K562 (cell line): ENCODE measurements at regions not wholly inside any gene's neighbourhood (a gene's known extent, or its start where the extent isn't known, plus 50 kb on each side); places are given as distances from the start of the nearest gene placed in this dataset.

Experiments
- ATAC-seq: fragments of 200-7000 bp; cut with Tn5 transposase; 3 replicates; pipeline ENCODE4 v1.9.1; 2020; ENCODE audit warnings: moderate library complexity
- BruUV-seq: library from RNA; stranded (reverse); fragments of 400-500 nt; replicated peaks from 2 replicates; lab custom pipeline; 2021; lab: Mats Ljungman, UMichigan
- CTCF ChIA-PET: fragments of 300-600 bp; formaldehyde crosslinking; extraction: SDS; loops from one replicate; lab custom pipeline; 2021; ENCODE audit warnings: low intra/inter-chr PET ratio; lab: Yijun Ruan, JAX
- POLR2A ChIA-PET: fragments of 300-600, 350-650 bp; sonication (Branson Sonifier 250); formaldehyde crosslinking; extraction: SDS; loops from one replicate; lab custom pipeline; 2021; ENCODE audit warnings: antibody characterized with exemption, inconsistent platforms; lab: Yijun Ruan, JAX
- DNase-seq, 4 experiments: peaks; one replicate each; pipeline versions ENCODE4 v3.0.0 to v3.0.0-alpha.2; 2011 to 2018; ENCODE audit warnings: low spot score in 3 of 4, mixed read lengths in 3 of 4; ENCODE audit errors: extremely low read depth in 1 of 4
- FAIRE-seq: peaks from 2 replicates; lab custom pipeline; 2011; peaks lifted over from hg19 to GRCh38; lab: Jason Lieb, UNC
- H2AFZ ChIP-seq: 2 replicates; pipeline ENCODE4 v1.6.0; 2011; ENCODE audit warnings: low read depth, low read length, control low read depth, inconsistent platforms
- H3K27ac ChIP-seq: fragments of 200-600 bp; 3 replicates; pipeline ENCODE4 v1.8.0; 2011; ENCODE audit warnings: low read depth, mild to moderate bottlenecking, control low read depth, inconsistent platforms, low read length, moderate library complexity, mixed read lengths; ENCODE audit errors: extremely low read depth
- H3K27me3 ChIP-seq, 2 experiments: fragments of 300-600 bp in 1 of 2; 2 replicates in 1 of 2; 3 replicates in 1 of 2; pipeline versions ENCODE4 v1.6.0 to v1.8.0; 2011; ENCODE audit warnings: inconsistent platforms in 2 of 2, low read length in 2 of 2, mild to moderate bottlenecking in 1 of 2, mixed read lengths in 1 of 2, moderate library complexity in 1 of 2; ENCODE audit not compliant: control insufficient read depth in 2 of 2, insufficient read depth in 2 of 2
- H3K36me3 ChIP-seq: fragments of 300-600 bp; 3 replicates; pipeline ENCODE4 v1.8.0; 2011; ENCODE audit warnings: mild to moderate bottlenecking, low read length, inconsistent platforms; ENCODE audit not compliant: control insufficient read depth, insufficient read depth
- H3K4me1 ChIP-seq, 2 experiments: fragments of 200-600 bp in 1 of 2; replicated peaks in 1 of 2; 2 replicates in 1 of 2; 3 replicates in 1 of 2; pipeline versions ENCODE4 v1.5.1 to v1.8.0; 2011; ENCODE audit warnings: inconsistent platforms in 2 of 2, low read length in 2 of 2, mild to moderate bottlenecking in 1 of 2, mixed read lengths in 1 of 2, moderate library complexity in 1 of 2; ENCODE audit not compliant: control insufficient read depth in 2 of 2, insufficient read depth in 2 of 2
- H3K4me2 ChIP-seq: 2 replicates; pipeline ENCODE4 v1.6.1; 2011; ENCODE audit warnings: low read length, control low read depth, inconsistent platforms, mixed read lengths; ENCODE audit not compliant: insufficient read depth
- H3K4me3 ChIP-seq: fragments of 200-600 bp; sonication (generic), shearing (Covaris generic); 2 replicates; pipeline ENCODE4 v1.5.1; 2016; ENCODE audit warnings: control low read depth, inconsistent platforms
- H3K79me2 ChIP-seq: fragments of 200-600 bp; 3 replicates; pipeline ENCODE4 v1.8.0; 2011; ENCODE audit warnings: low read length, inconsistent platforms; ENCODE audit not compliant: control insufficient read depth, insufficient read depth
- H3K9ac ChIP-seq, 2 experiments: 2 replicates each; pipeline versions ENCODE4 v1.6.0 to v1.6.1; 2011; ENCODE audit warnings: low read depth in 2 of 2, low read length in 2 of 2, control low read depth in 1 of 2, inconsistent platforms in 1 of 2, mild to moderate bottlenecking in 1 of 2, mixed read lengths in 1 of 2; ENCODE audit not compliant: insufficient read depth in 1 of 2
- H3K9me1 ChIP-seq: one replicate; pipeline ENCODE4 v1.6.0; 2011; ENCODE audit warnings: inconsistent platforms, mild to moderate bottlenecking, low read length, moderate library complexity; ENCODE audit not compliant: control insufficient read depth, insufficient read depth
- H3K9me3 ChIP-seq: replicated peaks from 2 replicates; pipeline ENCODE4 v1.5.1; 2011; ENCODE audit warnings: low read depth, low read length, inconsistent platforms; ENCODE audit not compliant: control insufficient read depth, insufficient read depth
- H4K20me1 ChIP-seq: replicated peaks from 2 replicates; pipeline ENCODE4 v1.6.1; 2011; ENCODE audit warnings: low read length, inconsistent platforms, mixed read lengths; ENCODE audit not compliant: control insufficient read depth, insufficient read depth
- BHLHE40 ChIP-seq: IDR thresholded peaks from 2 replicates; pipeline ENCODE4 v1.6.1; 2011; ENCODE audit warnings: low read length, improper control_type of control experiment
- DDX20 ChIP-seq: fragments of 450-650 bp; IDR thresholded peaks from 2 replicates; pipeline ENCODE4 v1.6.1; 2016; ENCODE audit warnings: missing genetic modification characterization, low read depth, mild to moderate bottlenecking, missing compliant biosample characterization, moderate library complexity
- ILF3 ChIP-seq: fragments of 450-650 bp; IDR thresholded peaks from 2 replicates; pipeline ENCODE4 v1.6.1; 2018; ENCODE audit warnings: antibody characterized with exemption, mild to moderate bottlenecking, moderate library complexity, borderline replicate concordance
- KDM2B ChIP-seq: fragments of 250-450 bp; sonication (Bioruptor Pico); IDR thresholded peaks from 2 replicates; pipeline ENCODE4 v1.8.0; 2021; ENCODE audit warnings: mild to moderate bottlenecking, moderate library complexity
- KLF13 ChIP-seq: fragments of 450-650 bp; IDR thresholded peaks from 2 replicates; pipeline ENCODE4 v1.6.1; 2016; ENCODE audit warnings: missing genetic modification characterization, low read depth, mild to moderate bottlenecking, missing compliant biosample characterization, moderate library complexity, borderline replicate concordance
- MEF2A ChIP-seq: IDR thresholded peaks from 2 replicates; pipeline ENCODE4 v1.6.1; 2011; ENCODE audit warnings: low read depth, mild to moderate bottlenecking, low read length, moderate library complexity; ENCODE audit not compliant: control insufficient read depth
- NONO ChIP-seq, 2 experiments: fragments of 200-400 bp in 1 of 2; fragments of 450-650 bp in 1 of 2; formaldehyde crosslinking in 1 of 2; IDR thresholded peaks; 2 replicates each; pipeline ENCODE4 v1.6.1; 2017; ENCODE audit warnings: low read depth in 2 of 2, mild to moderate bottlenecking in 2 of 2, moderate library complexity in 2 of 2, low read length in 1 of 2
- THAP12 ChIP-seq: fragments of 250-450 bp; sonication (Bioruptor Pico); IDR thresholded peaks from 2 replicates; pipeline ENCODE4 v1.9.0; 2021; ENCODE audit warnings: mild to moderate bottlenecking, inconsistent platforms
- ZNF398 ChIP-seq: fragments of 250-450 bp; sonication (Bioruptor Pico); IDR thresholded peaks from 2 replicates; pipeline ENCODE4 v1.8.0; 2021; ENCODE audit warnings: moderate library complexity, mild to moderate bottlenecking, inconsistent platforms
- ZNF407 ChIP-seq: fragments of 450-650 bp; IDR thresholded peaks from 2 replicates; pipeline ENCODE4 v1.6.1; 2016; ENCODE audit warnings: low read depth
- ZNF589 ChIP-seq: fragments of 200-800 bp; sonication (Bioruptor generic); IDR thresholded peaks from 2 replicates; pipeline ENCODE4 v1.6.1; 2016; ENCODE audit warnings: low read depth, missing genetic modification characterization, missing compliant biosample characterization
- WGBS: fragments of 100-300 bp; shearing (Covaris generic); methylation state at CpG from one replicate; pipeline ENCODE4 v1.1.6; 2016; ENCODE audit warnings: low coverage, mixed read lengths; ENCODE audit not compliant: insufficient coverage; ENCODE audit errors: missing lambda C conversion rate; 5-methylcytosine and 5-hydroxymethylcytosine counted together
- in situ Hi-C: fragments of 300-500 bp; cut with MboI; formaldehyde crosslinking; loops from 4 replicates; pipeline ENCODE4 v1.15.0; 2018; ENCODE audit warnings: inconsistent platforms, mixed read lengths
- intact Hi-C: fragments of 100-400 bp; cut with micrococcal nuclease; formaldehyde crosslinking; loops from 2 replicates; pipeline ENCODE4 v1.14.2; 2022

DNA sequence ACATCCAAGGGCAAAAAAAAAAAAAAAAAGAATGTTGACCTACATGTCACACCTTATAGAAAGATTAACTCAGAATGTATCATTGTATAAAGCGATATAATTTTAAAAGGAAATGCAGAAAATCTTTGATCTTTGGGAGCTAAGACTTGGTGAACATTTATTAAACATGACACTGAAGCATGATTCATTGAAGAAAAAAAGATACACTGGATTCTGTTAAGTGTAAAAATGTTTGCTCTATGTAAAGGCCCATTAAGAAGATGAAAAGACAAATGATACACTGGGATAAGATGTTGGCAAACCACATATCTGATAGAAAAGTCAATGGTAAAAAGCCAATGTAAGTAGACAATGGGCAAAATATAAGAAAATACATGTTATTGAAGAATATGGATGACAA is 1131.0 kb downstream of the AACS start:
- H3K9me1 ChIP-seq, result no peaks in the 10 kb centered on the region
- H3K27ac ChIP-seq, result no peak overlapping the region
- H3K36me3 ChIP-seq, result no peaks in the 10 kb centered on the region
- POLR2A ChIA-PET, result no interaction called here
- CTCF ChIA-PET, result no interaction called here
- intact Hi-C loops, result no loop called here
- no peaks in the 10 kb centered on the region for H3K79me2 ChIP-seq
- ATAC-seq (no peak), FAIRE-seq (no peak), DNase-seq (no peak)
- H2AFZ ChIP-seq, result no peak overlapping the region
- H3K27me3 ChIP-seq, result no peaks in the 10 kb centered on the region
- H4K20me1 ChIP-seq, result no peaks in the 10 kb centered on the region
- WGBS, result 0% methylated on average over 1 of the region's 1 CpG
- H3K4me3 ChIP-seq, result no peak overlapping the region
- no peak overlapping the region for H3K9ac ChIP-seq
- in situ Hi-C loops, result no loop called here
- H3K4me1 ChIP-seq, result no peaks in the 10 kb centered on the region
- H3K9me3 ChIP-seq, result no peaks in the 10 kb centered on the region
- H3K4me2 ChIP-seq, result no peak overlapping the region
- no TSS peak for BruUV-seq
- no peak for TF ChIP-seq ZNF398 (CRISPR knock-in tag)
- TF ChIP-seq ZNF589 (CRISPR knock-in tag), result no peak
- no peak for TF ChIP-seq BHLHE40
- no peak for TF ChIP-seq THAP12 (CRISPR knock-in tag)
- TF ChIP-seq ZNF407, result no peak
- no peak for TF ChIP-seq KLF13
- TF ChIP-seq MEF2A, result no peak
- TF ChIP-seq KDM2B, result no peak
- no peak for TF ChIP-seq DDX20 (tag)
- no peak for TF ChIP-seq NONO (IDR thresholded peaks at IDR 0.05; ENCODE audit: low read depth in 2 of 2, low read length in 1 of 2)
- TF ChIP-seq ILF3, result no peak
